Ureter (tissue), 1 donor: ENCODE measurements at regions not wholly inside any gene's neighbourhood (a gene's known extent, or its start where the extent isn't known, plus 50 kb on each side); places are given as distances from the start of the nearest gene placed in this dataset.

Experiments used
- DNase-seq: peaks from one replicate; pipeline ENCODE4 v3.0.0-alpha.2; 2020; ENCODE audit warnings: low spot score
- donor health status: DM: yes; HTN: yes; CAD: no.

DNA sequence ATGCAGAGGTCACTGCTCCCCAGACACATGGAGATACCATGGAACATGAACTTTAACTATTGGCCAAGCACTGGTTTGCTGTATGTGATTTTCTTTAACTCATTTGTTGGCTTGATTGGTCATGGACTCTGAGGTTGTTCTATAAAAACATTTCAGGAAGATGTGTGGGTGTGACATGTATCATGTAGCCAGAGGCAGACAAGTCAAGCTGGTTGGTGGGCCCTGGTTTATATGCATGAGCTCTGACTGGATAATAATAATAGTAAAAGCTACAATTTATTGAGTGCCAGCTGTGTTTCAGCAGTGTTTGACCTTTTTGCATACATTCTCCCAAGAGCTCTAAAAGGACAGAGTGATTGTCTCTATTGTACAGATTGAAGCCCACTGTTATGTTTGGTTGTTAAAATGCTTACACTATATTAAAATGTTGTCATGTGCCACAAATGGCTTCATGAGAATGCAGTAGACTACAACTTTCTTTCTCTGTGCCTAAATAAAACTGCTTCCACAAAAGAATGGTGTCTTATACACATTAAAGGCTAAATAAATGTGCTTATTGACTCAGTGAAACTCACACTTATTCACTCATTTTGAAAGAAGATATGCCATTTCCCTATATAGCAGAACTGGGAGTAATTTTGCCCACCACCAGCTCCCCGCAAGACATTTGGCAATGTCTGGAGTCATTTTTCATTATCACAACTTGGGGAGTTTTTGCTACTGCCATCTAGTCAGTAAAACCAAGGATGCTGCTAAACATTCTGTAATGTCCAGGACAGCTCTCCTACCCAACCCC lies 243.6 kb upstream of the NFE2L3 start:
- DNase-seq: no peak

DNA sequence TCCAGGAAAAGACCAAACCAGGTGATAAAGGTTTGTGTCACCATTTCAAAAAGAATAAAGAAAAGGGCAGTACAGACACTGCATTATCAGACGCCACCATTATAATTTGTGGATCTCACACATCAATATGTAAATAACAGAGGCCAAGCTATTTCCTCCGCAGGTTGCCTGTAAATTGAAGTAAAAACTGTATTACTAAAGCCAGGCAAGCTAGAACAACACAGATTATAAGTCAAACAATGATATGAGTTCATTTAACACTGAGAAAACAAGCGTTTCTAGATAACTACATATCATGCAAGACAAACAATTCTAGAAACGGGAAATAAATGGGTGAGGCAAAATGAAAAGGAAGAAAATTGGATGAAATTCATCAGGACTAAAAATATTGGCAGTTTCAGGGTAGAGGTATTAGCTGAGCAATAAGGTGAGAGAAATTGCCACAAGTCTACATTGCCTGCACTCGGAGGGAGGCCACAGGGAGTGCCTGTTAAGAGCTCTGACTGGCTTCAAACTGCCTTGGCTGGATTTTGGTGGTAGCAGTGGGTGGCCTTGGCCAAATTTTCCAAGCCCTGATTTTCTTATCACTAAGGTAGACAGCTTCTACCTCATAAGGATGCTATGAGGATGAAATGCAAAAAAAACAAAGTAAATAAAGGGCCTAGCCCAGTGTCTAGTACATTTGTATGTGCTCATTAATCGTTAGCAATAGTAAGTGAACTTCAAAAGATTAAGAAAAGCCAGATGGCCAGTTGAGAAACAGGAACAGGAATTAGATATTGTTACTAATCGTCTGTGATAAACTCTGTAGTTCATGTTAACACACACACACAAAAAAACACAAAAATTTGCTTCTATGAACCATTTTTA lies 240.0 kb upstream of the NFE2L3 start:
- DNase-seq: no peak

DNA sequence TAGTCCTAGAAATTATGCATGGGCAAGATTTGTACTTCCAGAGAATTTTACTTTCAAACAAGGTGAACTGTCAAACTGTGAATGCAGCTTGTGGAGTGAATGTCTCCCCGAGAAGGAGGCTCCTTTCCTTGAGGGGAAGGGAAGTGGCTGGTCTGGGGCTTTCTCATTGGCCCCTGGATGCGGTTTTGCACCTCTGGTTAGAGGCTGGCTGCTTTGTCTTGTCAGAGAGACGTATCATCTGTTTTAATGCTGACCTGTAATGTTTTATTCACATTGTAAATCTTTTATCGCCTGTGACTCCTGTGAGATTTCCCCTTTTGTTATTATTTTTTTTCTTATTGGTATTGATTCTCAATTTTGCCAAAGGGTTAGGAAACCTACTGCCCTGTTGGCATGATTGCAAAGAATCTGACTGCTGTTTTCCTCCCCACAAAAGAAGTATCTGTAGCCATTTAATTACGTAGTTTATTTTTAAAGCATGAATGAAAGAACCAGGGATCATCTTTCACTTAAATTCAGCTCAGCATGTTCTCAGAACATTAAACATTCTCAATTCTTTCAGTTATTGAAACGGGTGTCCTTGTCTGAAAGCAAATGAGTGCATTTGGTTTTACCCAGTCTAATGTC lies 238.3 kb upstream of the NFE2L3 start:
- DNase-seq: no peak

GRCh38 chr7:25918731-25919130 lies 233.3 kb upstream of the NFE2L3 start:
- DNase-seq: no peak

GRCh38 chr7:25922296-25922695 lies 229.7 kb upstream of the NFE2L3 start:
- DNase-seq: no peak

GRCh38 chr7:25923741-25924460 lies 228.1 kb upstream of the NFE2L3 start:
- DNase-seq: no peak

DNA sequence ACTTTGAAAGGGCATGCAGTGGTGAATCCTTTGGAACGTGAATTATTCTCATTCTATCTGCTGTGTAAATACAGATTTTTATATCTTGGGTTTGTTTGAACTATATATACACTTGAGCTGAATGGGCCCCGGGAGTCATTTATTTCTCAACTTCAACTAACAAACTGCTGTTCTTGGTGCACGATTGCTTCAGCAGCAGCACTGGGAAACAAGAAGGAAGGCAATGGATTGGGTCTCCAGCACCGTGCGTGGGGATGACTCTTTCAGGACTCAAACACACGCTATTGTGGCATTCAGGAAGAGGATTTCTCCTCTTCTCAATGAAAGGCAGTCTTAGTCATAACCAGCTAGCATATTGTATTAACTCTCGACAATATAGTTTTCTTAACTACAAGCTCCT lies 226.0 kb upstream of the NFE2L3 start:
- no peak for DNase-seq

DNA sequence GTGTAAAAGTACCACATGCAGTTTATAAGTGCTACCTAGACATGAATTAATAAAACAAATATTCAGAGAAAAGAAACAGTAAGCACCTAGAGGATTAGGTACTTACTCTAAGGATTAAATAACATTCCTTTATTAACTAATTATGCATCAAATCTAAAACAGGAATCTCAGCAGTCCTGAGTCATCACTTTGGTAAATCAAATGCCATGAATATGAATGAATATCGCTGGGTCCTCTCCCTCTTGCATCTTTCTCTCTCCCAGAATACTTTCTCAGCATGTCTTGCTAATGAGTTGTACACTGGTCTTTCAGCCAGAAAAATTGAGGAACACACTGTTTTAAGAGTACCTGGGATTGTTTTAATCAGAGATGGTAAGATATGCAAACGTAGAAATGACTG lies 225.5 kb upstream of the NFE2L3 start:
- no peak for DNase-seq

DNA sequence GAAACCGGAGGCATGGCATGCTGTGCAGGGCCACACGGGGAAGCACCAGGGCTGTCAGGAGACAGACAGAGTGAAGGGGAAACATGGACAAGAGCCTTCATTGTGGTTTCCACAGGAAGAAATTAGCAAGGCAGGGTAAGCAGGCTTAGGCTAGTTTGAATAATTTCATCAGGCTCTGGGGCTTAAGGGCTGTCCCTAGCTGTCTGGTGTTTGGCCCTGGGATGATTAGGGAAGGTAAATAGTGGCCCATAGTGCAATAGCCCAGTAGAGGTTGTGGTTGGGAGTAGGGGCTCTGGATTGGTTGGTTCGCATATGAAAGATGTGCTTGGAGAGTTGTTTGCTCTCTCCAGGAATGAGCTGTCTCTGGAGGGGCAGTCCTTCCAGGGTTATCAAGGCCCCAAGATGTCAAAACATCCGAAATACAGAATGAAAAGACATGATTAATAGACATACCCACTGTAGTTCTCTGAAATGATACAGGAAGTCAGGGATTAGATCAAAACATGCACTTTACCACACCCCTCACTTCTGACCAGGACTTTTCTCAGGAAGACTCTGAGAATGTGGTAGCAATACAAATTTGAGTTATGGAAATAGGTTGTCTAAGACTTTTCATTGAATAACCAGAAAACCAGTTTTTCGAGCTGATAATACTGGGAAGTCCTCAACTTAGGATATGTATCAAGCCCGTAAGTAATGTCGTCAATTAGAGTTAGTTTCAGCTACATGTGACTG lies 224.9 kb upstream of the NFE2L3 start:
- DNase-seq: no peak

DNA sequence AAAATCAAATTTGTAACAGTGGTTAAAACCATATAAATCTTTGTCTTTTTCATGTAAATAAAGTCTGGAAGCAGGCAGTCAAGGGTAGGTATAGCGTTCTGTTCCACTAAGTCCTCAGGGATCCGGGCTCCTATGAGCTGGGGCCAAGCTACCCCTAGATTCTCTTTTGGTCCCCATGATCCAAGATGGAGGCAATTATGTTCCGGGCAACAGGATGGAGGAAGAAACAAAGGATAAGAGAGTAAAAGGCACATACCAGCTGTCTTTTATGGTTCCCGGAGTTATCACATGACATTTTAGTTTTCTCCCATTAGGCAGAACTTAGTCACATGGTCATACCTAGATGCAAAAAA lies 224.4 kb upstream of the NFE2L3 start:
- no peak for DNase-seq

DNA sequence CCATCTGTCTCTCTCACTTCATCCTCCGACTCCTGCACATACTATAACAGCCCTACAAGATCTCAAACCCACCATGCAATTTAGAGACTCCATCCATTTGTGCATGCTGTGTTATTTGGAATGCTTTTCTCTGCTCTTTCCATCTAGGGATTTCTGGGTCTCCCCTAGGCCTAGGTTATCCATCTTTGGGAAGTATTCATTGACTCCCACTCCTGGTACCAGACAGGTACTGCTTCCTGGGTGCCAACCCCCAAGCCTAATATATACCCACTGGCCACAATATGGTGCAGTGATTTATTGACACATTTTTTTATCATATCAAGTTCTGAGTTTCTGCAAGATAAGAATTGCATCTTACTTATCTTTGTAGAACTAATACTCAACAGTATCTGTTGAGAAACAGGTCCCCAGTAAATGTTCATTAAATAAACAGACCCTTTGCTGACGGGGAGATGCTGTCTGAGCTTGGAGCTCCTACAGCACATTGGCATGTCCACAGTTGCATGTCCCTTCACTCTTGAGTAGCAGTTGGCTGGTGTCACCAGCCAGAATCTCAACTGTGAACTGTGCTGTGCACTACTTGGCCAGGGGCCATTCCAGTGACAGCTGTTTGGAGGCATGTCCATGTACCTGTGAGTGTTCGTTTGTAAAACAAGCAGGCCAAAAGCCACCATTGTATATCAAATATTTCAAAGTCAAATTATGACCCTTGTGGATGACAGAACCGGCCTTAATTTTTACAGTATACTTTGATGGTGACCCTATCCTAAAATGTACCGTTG lies 223.3 kb upstream of the NFE2L3 start:
- DNase-seq: no peak

DNA sequence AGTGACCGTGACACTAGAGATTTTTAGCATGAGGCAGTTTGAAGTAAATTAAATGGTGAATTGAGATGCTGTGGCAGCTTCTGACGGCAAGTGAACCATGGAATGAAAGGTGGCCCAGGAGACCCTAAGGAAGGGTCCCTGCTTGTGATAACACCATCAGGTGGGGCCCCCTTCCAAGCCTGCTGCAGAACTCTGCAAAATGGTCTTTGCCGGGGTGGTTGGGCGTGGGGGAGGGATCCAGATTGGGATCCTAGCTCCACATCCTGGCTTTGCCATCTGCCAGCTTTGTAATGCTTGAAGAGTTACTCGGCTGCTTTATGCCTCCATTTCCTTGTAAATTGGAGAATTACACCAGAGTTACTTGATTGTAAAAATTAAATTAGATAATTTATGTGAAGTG lies 222.6 kb upstream of the NFE2L3 start:
- no peak for DNase-seq

- DNase-seq: no peak
These were observed 221.4 kb upstream of the NFE2L3 start for GRCh38 chr7:25930492-25931048.

GRCh38 chr7:25931156-25931555 lies 220.8 kb upstream of the NFE2L3 start:
- no peak for DNase-seq

GRCh38 chr7:25933921-25934320 lies 218.1 kb upstream of the NFE2L3 start:
- DNase-seq: no peak

GRCh38 chr7:25940086-25940906 lies 211.7 kb upstream of the NFE2L3 start:
- DNase-seq: no peak

GRCh38 chr7:25944777-25945515 lies 207.1 kb upstream of the NFE2L3 start:
- no peak for DNase-seq

DNA sequence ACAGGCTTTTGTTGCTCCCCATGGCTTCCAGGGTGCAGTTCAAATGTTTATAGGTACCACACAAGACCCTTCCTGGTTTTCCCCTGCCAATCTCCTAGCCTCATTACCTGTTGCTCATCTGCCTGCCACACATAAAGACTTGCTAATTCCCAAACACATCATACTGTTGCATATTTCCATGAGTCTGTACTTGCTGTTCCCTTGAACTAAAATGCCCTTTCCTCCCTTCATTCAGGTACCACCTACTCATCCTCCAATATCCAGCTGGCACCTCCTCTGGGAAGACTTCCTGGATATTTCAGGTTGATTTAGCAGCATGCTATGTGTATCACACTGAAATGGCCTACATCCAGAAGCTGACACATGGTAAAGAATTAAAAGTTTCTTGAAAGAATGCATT lies 206.4 kb upstream of the NFE2L3 start:
- no peak for DNase-seq

- no peak for DNase-seq
These were observed 205.8 kb upstream of the NFE2L3 start for GRCh38 chr7:25946181-25946580.
